ENCODE measurements at regions not wholly inside any gene's neighbourhood (a gene's known extent, or its start where the extent isn't known, plus 50 kb on each side); places are given as distances from the start of the nearest gene placed in this dataset.

- peak overlapping the region; percentile 67 for H3K4me3 Mint-ChIP-seq
- H3K27ac Mint-ChIP-seq = peak overlapping the region; percentile 91
- DNase-seq (no peak), ATAC-seq (ENCODE audit: low read depth) (no peak)
- no peak for TF ChIP-seq CTCF (IDR thresholded peaks at IDR 0.05)
- H3K27me3 Mint-ChIP-seq = no peaks in the 10 kb centered on the region
- CTCF ChIA-PET = no interaction called here
- intact Hi-C loops (cut with micrococcal nuclease) = no loop called here
- POLR2A ChIA-PET = interaction anchor here (0.8 to 5.0 kb wide), 4 partner anchors 14 to 91 kb away, joined by 4 to 248 read pairs (median 118); partner anchors contain the start of gene RUNX3
- H3K9me3 Mint-ChIP-seq = no peaks in the 10 kb centered on the region
- H3K4me1 Mint-ChIP-seq = peaks cover 66% of the 10 kb centered on the region
- no peaks in the 10 kb centered on the region for H3K36me3 Mint-ChIP-seq (ENCODE audit: low read depth)
Measured at GRCh38 chr1:25020173-25020845, 90.2 kb upstream of the RUNX3 start.

- POLR2A ChIA-PET = interaction anchor here (0.6 to 5.0 kb wide), 17 partner anchors 9 to 96 kb away, joined by 4 to 248 read pairs (median 6); partner anchors contain the start of gene RUNX3
- ATAC-seq (ENCODE audit: low read depth) (peak; percentile 41), DNase-seq (peak; percentile 67)
- no peak for TF ChIP-seq CTCF (IDR thresholded peaks at IDR 0.05)
- peaks cover 59% of the 10 kb centered on the region for H3K4me1 Mint-ChIP-seq
- peak overlapping the region; percentile 91 for H3K27ac Mint-ChIP-seq
- CTCF ChIA-PET = interaction anchor here (1.0 to 1.5 kb wide), 4 partner anchors 14 to 89 kb away, joined by 3 to 14 read pairs (median 5); no protein-coding TSS in a partner anchor
- H3K9me3 Mint-ChIP-seq = no peaks in the 10 kb centered on the region
- peak overlapping the region; percentile 67 for H3K4me3 Mint-ChIP-seq
- H3K27me3 Mint-ChIP-seq = no peaks in the 10 kb centered on the region
- no peaks in the 10 kb centered on the region for H3K36me3 Mint-ChIP-seq (ENCODE audit: low read depth)
- intact Hi-C loops (cut with micrococcal nuclease) = loop anchor here (2.0 kb wide), 1 partner anchor 15 kb away; no protein-coding TSS in a partner anchor
Measured at GRCh38 chr1:25019337-25020172, 89.5 kb upstream of the RUNX3 start.

- no peaks in the 10 kb centered on the region for H3K27me3 Mint-ChIP-seq
- ATAC-seq (ENCODE audit: low read depth) (no peak), DNase-seq (no peak)
- H3K4me3 Mint-ChIP-seq = peak overlapping the region; percentile 67
- POLR2A ChIA-PET = interaction anchor here (0.6 to 2.7 kb wide), 13 partner anchors 10 to 96 kb away, joined by 4 to 22 read pairs (median 6); partner anchors contain the start of gene RUNX3
- no peak for TF ChIP-seq CTCF (IDR thresholded peaks at IDR 0.05)
- no peaks in the 10 kb centered on the region for H3K36me3 Mint-ChIP-seq (ENCODE audit: low read depth)
- no peaks in the 10 kb centered on the region for H3K9me3 Mint-ChIP-seq
- peak overlapping the region; percentile 91 for H3K27ac Mint-ChIP-seq
- CTCF ChIA-PET = interaction anchor here (1.0 to 1.5 kb wide), 5 partner anchors 15 to 88 kb away, joined by 3 to 14 read pairs (median 4); no protein-coding TSS in a partner anchor
- intact Hi-C loops (cut with micrococcal nuclease) = loop anchor here (2.0 kb wide), 1 partner anchor 14 kb away; no protein-coding TSS in a partner anchor
- H3K4me1 Mint-ChIP-seq = peaks cover 53% of the 10 kb centered on the region
Measured at GRCh38 chr1:25018943-25019336, 88.9 kb upstream of the RUNX3 start.

- TF ChIP-seq CTCF (IDR thresholded peaks at IDR 0.05) = no peak
- Mint-ChIP-seq H3K36me3 (ENCODE audit: low read depth) (no peaks in the 10 kb centered on the region), H3K27ac (no peak overlapping the region), H3K4me1 (peaks cover 46% of the 10 kb centered on the region), H3K27me3 (no peaks in the 10 kb centered on the region), H3K9me3 (no peaks in the 10 kb centered on the region), H3K4me3 (no peak overlapping the region)
- ChIA-PET POLR2A (interaction anchor here (1.1 to 2.7 kb wide), 10 partner anchors 11 to 95 kb away, joined by 4 to 22 read pairs (median 9); no protein-coding TSS in a partner anchor), CTCF (interaction anchor here (1.0 to 1.5 kb wide), 6 partner anchors 9 to 88 kb away, joined by 3 to 14 read pairs (median 4); no protein-coding TSS in a partner anchor)
- ATAC-seq (ENCODE audit: low read depth) (no peak), DNase-seq (no peak)
- intact Hi-C loops (cut with micrococcal nuclease) = loop anchor here (2.0 kb wide), 1 partner anchor 13 kb away; no protein-coding TSS in a partner anchor
Measured at GRCh38 chr1:25018110-25018735, 88.1 kb upstream of the RUNX3 start.

Measured in activated B cell treated with CpG ODN at 0.5 μM for 24 hours (primary cell).